ENCODE measurements at regions not wholly inside any gene's neighbourhood (a gene's known extent, or its start where the extent isn't known, plus 50 kb on each side); places are given as distances from the start of the nearest gene placed in this dataset.

GRCh38 chr1:60577029-60577428 lies 503.5 kb upstream of the C1orf87 start:
- no peaks in the 10 kb centered on the region for H3K4me1 Mint-ChIP-seq
- ChIA-PET CTCF (no interaction called here), POLR2A (no interaction called here)
- H3K27ac Mint-ChIP-seq: no peak overlapping the region
- no peaks in the 10 kb centered on the region for H3K36me3 Mint-ChIP-seq (ENCODE audit: low read depth)
- TF ChIP-seq CTCF (IDR thresholded peaks at IDR 0.05): no peak
- H3K27me3 Mint-ChIP-seq: no peaks in the 10 kb centered on the region
- H3K9me3 Mint-ChIP-seq: no peaks in the 10 kb centered on the region
- intact Hi-C loops (cut with micrococcal nuclease): no loop called here
- DNase-seq (no peak), ATAC-seq (ENCODE audit: low read depth) (no peak)
- no peak overlapping the region for H3K4me3 Mint-ChIP-seq

- H3K4me1 Mint-ChIP-seq: no peaks in the 10 kb centered on the region
- no peak for TF ChIP-seq CTCF (IDR thresholded peaks at IDR 0.05)
- ChIA-PET CTCF (no interaction called here), POLR2A (no interaction called here)
- intact Hi-C loops (cut with micrococcal nuclease): no loop called here
- no peak for DNase-seq
- H3K36me3 Mint-ChIP-seq (ENCODE audit: low read depth): no peaks in the 10 kb centered on the region
- no peak for ATAC-seq (ENCODE audit: low read depth)
- H3K9me3 Mint-ChIP-seq: peaks cover 2% of the 10 kb centered on the region
- H3K4me3 Mint-ChIP-seq: no peak overlapping the region
- H3K27ac Mint-ChIP-seq: no peak overlapping the region
- no peaks in the 10 kb centered on the region for H3K27me3 Mint-ChIP-seq
Measured at GRCh38 chr1:60575326-60575977, 501.9 kb upstream of the C1orf87 start.

GRCh38 chr1:60573726-60574409 lies 500.3 kb upstream of the C1orf87 start:
- CTCF ChIA-PET: no interaction called here

GRCh38 chr1:60573121-60573520 lies 499.6 kb upstream of the C1orf87 start:
- ATAC-seq (ENCODE audit: low read depth): no peak
- Mint-ChIP-seq H3K4me3 (no peak overlapping the region), H3K36me3 (ENCODE audit: low read depth) (no peaks in the 10 kb centered on the region), H3K9me3 (peaks cover 2% of the 10 kb centered on the region), H3K4me1 (no peaks in the 10 kb centered on the region), H3K27ac (no peak overlapping the region), H3K27me3 (no peaks in the 10 kb centered on the region)
- no peak for TF ChIP-seq CTCF (IDR thresholded peaks at IDR 0.05)
- POLR2A ChIA-PET: no interaction called here
- DNase-seq: no peak
- CTCF ChIA-PET: no interaction called here
- intact Hi-C loops (cut with micrococcal nuclease): no loop called here

More at GRCh38 chr1:60573726-60574409, 500.3 kb upstream of the C1orf87 start:
- Mint-ChIP-seq H3K36me3 (ENCODE audit: low read depth) (no peaks in the 10 kb centered on the region), H3K27me3 (no peaks in the 10 kb centered on the region), H3K9me3 (peaks cover 2% of the 10 kb centered on the region), H3K4me1 (no peaks in the 10 kb centered on the region), H3K27ac (no peak overlapping the region), H3K4me3 (no peak overlapping the region)
- POLR2A ChIA-PET: no interaction called here
- intact Hi-C loops (cut with micrococcal nuclease): no loop called here
- no peak for TF ChIP-seq CTCF (IDR thresholded peaks at IDR 0.05)
- no peak for DNase-seq
- no peak for ATAC-seq (ENCODE audit: low read depth)

- ATAC-seq (ENCODE audit: low read depth): no peak
- H3K4me1 Mint-ChIP-seq: no peaks in the 10 kb centered on the region
- POLR2A ChIA-PET: no interaction called here
- no peaks in the 10 kb centered on the region for H3K27me3 Mint-ChIP-seq
- DNase-seq: no peak
- CTCF ChIA-PET: no interaction called here
- intact Hi-C loops (cut with micrococcal nuclease): no loop called here
- no peak overlapping the region for H3K27ac Mint-ChIP-seq
- no peaks in the 10 kb centered on the region for H3K36me3 Mint-ChIP-seq (ENCODE audit: low read depth)
- no peak for TF ChIP-seq CTCF (IDR thresholded peaks at IDR 0.05)
- peaks cover 2% of the 10 kb centered on the region for H3K9me3 Mint-ChIP-seq
- H3K4me3 Mint-ChIP-seq: no peak overlapping the region
Measured at GRCh38 chr1:60572378-60572777, 498.8 kb upstream of the C1orf87 start.
